ENCODE measurements at regions not wholly inside any gene's neighbourhood (a gene's known extent, or its start where the extent isn't known, plus 50 kb on each side); places are given as distances from the start of the nearest gene placed in this dataset.

DNA sequence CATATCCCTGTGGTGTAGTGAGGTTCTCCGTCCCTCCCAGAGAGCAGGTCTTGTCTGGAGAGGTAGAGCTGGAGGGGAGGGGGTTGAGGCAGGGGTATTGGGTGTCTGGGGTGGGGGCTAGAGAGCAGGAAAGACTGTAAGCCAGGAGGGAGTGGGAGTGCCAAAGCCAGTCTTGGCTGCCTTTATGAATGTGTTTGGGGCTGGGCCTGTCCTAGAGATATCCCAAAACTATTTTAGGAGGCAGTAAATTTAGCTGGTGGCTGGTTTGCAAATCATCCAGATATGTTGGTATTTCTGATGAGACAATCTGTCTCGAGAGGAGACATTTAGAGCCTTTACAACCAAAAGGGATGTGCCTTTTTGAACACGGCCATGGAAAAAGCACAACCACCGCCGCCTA lies 166.6 kb downstream of the TLE3 start:
- DNase-seq = no peak

DNA sequence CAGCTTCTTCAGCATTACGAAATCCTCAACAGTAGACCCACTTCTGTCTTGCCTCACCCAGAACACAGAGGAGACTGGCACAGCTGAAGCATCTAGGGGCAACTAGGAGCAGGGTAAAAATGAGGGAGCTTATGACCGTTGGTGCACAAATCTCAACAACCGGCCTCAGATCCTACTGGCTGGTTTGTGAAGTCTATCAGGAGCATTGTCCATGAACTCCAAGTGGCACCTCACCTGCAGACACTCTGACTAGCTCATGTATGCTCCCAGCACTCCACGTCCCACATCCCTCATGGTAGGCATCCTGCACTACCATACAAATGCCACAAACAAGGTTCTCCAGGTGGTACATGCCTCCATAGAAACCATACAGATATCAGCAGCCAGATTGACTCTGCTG lies 163.1 kb downstream of the TLE3 start:
- DNase-seq = no peak

- DNase-seq = no peak
Measured at GRCh38 chr15:69939513-69940440, 157.9 kb downstream of the TLE3 start.

GRCh38 chr15:69940441-69941300 lies 157.0 kb downstream of the TLE3 start:
- DNase-seq = no peak

- DNase-seq = no peak
Measured at GRCh38 chr15:69941301-69941605, 156.5 kb downstream of the TLE3 start.

- peak; percentile 38 for DNase-seq
Measured at GRCh38 chr15:69941706-69942495, 155.8 kb downstream of the TLE3 start.

DNA sequence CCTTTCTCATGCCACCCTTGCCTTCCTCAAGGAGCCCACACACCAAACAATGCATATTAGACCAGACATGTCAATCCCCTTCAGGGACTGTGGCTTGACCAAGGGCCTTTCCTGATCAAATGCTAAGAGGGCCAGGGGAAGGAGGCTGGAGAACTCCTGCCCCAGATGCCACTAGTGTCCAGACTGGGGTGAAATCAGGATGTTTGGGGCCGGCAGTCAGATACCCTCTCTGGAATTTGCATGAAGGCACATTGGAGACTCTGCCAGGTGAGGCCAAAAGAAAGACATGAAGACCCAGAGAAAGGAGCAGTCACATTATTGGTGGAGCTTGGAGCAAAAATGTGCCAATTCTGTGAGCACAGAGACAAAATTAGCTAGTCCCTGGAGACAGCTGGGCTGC lies 154.1 kb downstream of the TLE3 start:
- DNase-seq = no peak

DNA sequence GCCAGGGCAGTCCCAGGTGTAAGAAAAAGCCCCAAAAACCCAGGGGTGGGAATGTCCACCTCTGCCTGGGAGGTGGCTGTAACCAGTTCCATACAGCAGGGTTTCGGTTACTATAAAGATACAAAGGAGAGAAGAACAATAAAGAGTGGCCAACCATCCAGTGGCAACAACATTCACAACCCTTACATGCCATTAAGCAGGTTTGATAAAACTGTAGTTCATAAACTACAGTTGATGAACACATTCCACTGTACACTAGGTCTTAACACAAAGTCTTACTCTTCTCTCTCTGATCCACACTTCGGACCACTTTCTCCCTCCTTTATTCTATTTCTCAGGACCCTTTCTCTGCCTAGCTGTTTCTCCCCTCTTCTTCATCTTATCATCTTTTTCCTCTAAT lies 152.0 kb downstream of the TLE3 start:
- DNase-seq = no peak

DNA sequence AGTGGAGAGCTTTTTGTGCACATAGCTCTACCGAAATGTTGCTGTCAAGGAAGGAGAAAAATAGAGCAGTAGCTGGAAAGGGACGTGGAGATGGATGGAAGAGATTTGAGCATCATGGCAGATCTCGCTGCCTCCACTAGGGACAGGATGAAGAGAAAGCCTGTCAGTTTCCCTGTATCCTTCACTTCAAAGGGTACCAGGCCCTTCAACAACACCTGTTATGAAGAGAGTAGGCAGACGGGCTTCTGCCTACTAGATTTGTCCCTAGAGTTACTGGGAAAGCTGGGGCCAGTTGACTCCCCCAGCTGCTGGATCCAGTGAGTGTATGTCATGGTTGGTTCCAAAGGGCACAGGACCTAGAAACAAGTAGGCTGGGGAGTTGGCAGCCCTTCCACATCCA lies 150.8 kb downstream of the TLE3 start:
- DNase-seq = no peak

DNA sequence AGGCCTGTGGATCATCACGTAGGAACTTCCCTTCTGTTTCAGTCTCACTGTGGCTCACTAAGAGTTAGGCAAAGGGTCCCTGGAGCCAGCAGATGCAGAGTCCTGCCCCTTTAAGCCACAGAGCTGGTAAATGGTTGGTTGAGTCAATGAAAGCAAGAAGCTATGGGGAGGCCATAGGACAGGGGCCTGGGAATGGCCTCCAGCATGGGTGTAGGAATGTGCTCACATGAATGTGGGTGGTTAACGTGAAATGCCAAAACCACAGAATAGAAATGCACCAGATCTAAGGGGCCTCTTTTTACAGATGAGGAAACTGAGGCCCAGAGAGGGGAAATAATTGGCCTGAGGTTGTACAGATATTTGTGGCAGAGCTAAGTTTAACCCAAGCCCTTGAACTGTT lies 150.3 kb downstream of the TLE3 start:
- DNase-seq = no peak

DNA sequence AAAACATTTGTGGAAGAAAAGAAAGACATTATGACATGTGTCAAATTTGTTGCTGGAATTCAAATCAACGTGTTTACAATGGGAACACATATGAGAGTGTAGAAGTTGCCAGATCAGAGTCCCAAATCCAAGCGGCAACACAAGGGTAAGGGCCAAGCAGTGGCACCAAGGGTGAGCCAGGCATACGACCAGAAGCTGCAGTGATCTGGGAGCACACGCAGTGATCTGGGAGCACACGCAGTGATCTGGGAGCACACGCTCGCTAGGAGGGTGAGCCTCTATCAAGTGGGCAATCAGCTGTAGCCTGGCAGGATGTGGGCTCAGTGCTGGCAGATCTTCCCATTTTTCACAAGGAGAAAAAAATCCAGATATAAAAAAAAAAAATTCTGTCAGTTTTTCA lies 148.2 kb downstream of the TLE3 start:
- no peak for DNase-seq

GRCh38 chr15:69951256-69951897 lies 146.3 kb downstream of the TLE3 start:
- no peak for DNase-seq

DNA sequence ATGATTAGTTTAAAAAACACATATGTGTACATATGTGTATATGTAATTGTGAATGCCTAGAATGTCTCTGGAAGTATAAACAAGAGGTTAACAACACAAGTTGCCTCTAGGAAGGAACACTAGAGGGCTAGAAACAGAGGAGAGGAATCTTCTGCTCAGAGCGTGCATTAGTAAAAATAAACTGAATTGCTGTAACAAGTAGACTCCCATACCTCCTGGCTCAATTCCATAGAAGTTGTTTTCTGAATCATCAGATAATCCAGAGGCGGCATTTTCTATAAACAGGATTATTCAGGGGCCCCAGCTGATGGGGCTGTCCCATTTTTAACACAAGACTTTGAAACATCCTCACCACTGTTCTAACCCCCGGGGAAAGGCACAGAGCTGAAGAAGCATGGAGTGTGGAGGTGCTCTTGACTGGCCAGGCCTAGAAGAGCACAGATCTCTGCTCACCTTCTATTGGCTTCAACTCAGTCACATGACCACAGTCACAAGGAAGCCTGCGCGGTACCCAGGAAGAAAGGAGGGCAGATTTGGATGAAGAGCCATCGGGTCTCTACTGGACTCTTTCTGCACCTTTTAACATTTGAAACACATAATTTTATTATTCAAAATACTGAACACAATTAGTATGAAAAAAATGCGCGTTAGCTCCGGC lies 145.7 kb downstream of the TLE3 start:
- DNase-seq = no peak

DNA sequence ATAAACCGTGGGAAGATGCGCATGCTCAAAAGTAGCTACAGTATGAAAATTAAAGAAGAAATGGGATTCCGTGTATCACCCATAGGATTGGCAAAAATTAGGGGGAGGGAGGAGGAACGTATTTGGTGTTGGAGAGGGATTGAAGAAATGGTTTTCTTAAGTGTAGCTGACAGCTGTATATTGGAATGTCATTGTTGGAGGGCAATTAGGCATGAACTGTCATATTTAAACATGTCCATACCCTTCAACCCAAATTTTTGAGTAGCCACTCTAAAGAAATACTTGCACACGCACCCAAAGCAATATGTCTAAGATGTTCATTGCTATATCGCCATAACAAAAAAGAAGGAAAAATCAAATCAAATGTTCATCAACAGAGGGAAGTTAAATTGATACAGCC lies 144.7 kb downstream of the TLE3 start:
- no peak for DNase-seq

GRCh38 chr15:69953816-69954215 lies 143.9 kb downstream of the TLE3 start:
- no peak for DNase-seq

- no peak for DNase-seq
Measured at GRCh38 chr15:69954666-69955065, 143.1 kb downstream of the TLE3 start.

GRCh38 chr15:69955240-69955894 lies 142.3 kb downstream of the TLE3 start:
- DNase-seq = no peak

GRCh38 chr15:69956417-69956816 lies 141.3 kb downstream of the TLE3 start:
- DNase-seq = no peak

DNA sequence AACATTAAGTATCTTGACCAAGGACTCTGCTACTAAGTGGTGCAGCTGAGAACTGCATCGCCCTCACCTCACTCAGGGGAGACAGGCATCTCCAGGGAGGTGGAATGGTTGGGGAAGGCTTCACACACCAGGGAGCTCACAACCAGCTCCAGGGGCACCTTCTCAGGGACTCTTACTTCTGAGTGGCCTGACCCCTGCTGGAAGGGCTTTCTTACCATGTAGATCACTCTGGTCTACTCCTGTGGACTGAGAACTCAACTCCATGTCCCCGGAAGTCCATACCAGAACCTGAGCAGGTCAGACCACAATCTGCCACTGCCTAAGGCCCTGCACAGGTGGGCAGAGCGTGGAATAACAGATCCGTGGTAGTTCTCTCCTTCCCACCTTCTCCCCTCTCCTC lies 140.5 kb downstream of the TLE3 start:
- no peak for DNase-seq

DNA sequence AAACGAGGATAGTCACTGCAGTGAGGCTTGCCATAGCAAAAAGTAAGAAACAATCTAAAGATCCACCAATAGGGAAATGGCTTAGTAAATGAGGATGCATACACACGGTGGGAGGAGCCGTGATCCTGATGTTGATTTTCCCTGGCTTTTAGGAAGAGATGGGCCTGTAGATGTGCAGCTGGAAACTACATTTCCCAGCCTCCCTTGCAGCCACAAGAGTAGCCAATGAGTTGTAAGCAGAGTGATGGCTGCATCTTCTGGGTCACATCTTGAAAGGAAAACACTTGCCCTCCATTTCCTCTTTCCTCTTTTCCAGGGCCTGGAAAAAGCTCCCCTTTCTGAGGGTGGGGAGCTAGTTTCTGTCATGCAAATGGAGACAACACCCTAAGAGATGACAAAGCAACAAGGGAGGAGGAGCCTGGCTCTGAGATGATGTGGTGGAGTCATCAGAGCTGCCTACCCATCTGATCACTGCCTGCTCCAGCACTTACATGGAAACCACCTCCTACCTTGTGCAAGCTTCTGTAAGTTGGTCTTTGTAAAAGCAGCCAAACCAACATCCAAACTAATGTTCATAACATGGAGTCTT lies 139.1 kb downstream of the TLE3 start:
- no peak for DNase-seq

DNA sequence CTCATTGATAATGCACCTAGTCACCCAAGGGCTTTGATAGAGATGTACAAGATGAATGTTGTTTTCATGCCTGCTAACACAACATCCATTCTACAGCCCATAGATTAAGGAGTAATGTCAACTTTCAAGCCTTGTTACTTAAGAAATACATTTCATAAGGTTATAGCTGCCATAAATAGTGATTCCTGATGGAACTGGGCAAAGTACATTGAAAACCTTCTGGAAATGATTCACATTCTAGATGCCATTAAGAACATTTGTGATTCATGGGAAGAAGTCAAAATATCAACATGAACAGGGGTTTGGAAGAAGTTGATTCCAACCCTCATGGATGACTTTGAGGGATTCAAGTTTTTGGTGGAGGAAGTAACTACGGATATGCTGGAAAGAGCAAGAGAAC lies 135.2 kb downstream of the TLE3 start:
- no peak for DNase-seq

Data from NCI-H2081 treated with DMSO at 0.1 percent for 48 hours (cell line).